ENCODE measurements at regions not wholly inside any gene's neighbourhood (a gene's known extent, or its start where the extent isn't known, plus 50 kb on each side); places are given as distances from the start of the nearest gene placed in this dataset.
"Not testable (repeated sequence)": the region's sequence is repeated elsewhere in the genome, so short reads cannot be mapped to it uniquely, and the experiment has no call there.

GRCh38 chr5:122656160-122656559 lies 118.7 kb upstream of the SNX2 start:
- no peak for DNase-seq (ENCODE audit: low read depth, low spot score)
- no peak overlapping the region for H3K4me3 ChIP-seq (ENCODE audit: low read length)

- no peak overlapping the region for H3K4me3 ChIP-seq (ENCODE audit: low read length)
- no peak for DNase-seq (ENCODE audit: low read depth, low spot score)
These were observed 118.3 kb upstream of the SNX2 start for GRCh38 chr5:122656577-122656976.

GRCh38 chr5:122661496-122662180 lies 113.2 kb upstream of the SNX2 start:
- DNase-seq (ENCODE audit: low read depth, low spot score) = no peak
- H3K4me3 ChIP-seq (ENCODE audit: low read length) = no peak overlapping the region

- H3K4me3 ChIP-seq (ENCODE audit: low read length) = no peak overlapping the region
- DNase-seq (ENCODE audit: low read depth, low spot score) = no peak
These were observed 109.8 kb upstream of the SNX2 start for GRCh38 chr5:122665051-122665450.

- no peak for DNase-seq (ENCODE audit: low read depth, low spot score)
- H3K4me3 ChIP-seq (ENCODE audit: low read length) = no peak overlapping the region
These were observed 106.3 kb upstream of the SNX2 start for GRCh38 chr5:122668552-122668951.

GRCh38 chr5:122669709-122670108 lies 105.2 kb upstream of the SNX2 start:
- not testable (repeated sequence) for H3K4me3 ChIP-seq (ENCODE audit: low read length); DNase-seq (ENCODE audit: low read depth, low spot score)

GRCh38 chr5:122673343-122673742 lies 101.5 kb upstream of the SNX2 start:
- DNase-seq (ENCODE audit: low read depth, low spot score) = no peak
- H3K4me3 ChIP-seq (ENCODE audit: low read length) = no peak overlapping the region

- no peak for DNase-seq (ENCODE audit: low read depth, low spot score)
- no peak overlapping the region for H3K4me3 ChIP-seq (ENCODE audit: low read length)
These were observed 100.5 kb upstream of the SNX2 start for GRCh38 chr5:122674385-122674784.

GRCh38 chr5:122680623-122681350 lies 94.1 kb upstream of the SNX2 start:
- no peak overlapping the region for H3K4me3 ChIP-seq (ENCODE audit: low read length)
- no peak for DNase-seq (ENCODE audit: low read depth, low spot score)

- H3K4me3 ChIP-seq (ENCODE audit: low read length) = no peak overlapping the region
- DNase-seq (ENCODE audit: low read depth, low spot score) = no peak
These were observed 91.2 kb upstream of the SNX2 start for GRCh38 chr5:122683631-122684030.

- no peak for DNase-seq (ENCODE audit: low read depth, low spot score)
- H3K4me3 ChIP-seq (ENCODE audit: low read length) = no peak overlapping the region
These were observed 84.6 kb upstream of the SNX2 start for GRCh38 chr5:122690266-122690665.

GRCh38 chr5:122691931-122692330 lies 82.9 kb upstream of the SNX2 start:
- no peak overlapping the region for H3K4me3 ChIP-seq (ENCODE audit: low read length)
- no peak for DNase-seq (ENCODE audit: low read depth, low spot score)

GRCh38 chr5:122693963-122694362 lies 80.9 kb upstream of the SNX2 start:
- no peak for DNase-seq (ENCODE audit: low read depth, low spot score)
- no peak overlapping the region for H3K4me3 ChIP-seq (ENCODE audit: low read length)

- DNase-seq (ENCODE audit: low read depth, low spot score) = no peak
- no peak overlapping the region for H3K4me3 ChIP-seq (ENCODE audit: low read length)
These were observed 80.0 kb upstream of the SNX2 start for GRCh38 chr5:122694884-122695283.

- not testable (repeated sequence) for H3K4me3 ChIP-seq (ENCODE audit: low read length); DNase-seq (ENCODE audit: low read depth, low spot score)
These were observed 78.1 kb upstream of the SNX2 start for GRCh38 chr5:122696735-122697134.

GRCh38 chr5:122697191-122697590 lies 77.7 kb upstream of the SNX2 start:
- no peak for DNase-seq (ENCODE audit: low read depth, low spot score)
- no peak overlapping the region for H3K4me3 ChIP-seq (ENCODE audit: low read length)

- no peak overlapping the region for H3K4me3 ChIP-seq (ENCODE audit: low read length)
- DNase-seq (ENCODE audit: low read depth, low spot score) = no peak
These were observed 75.7 kb upstream of the SNX2 start for GRCh38 chr5:122699201-122699600.

- no peak for DNase-seq (ENCODE audit: low read depth, low spot score)
These were observed 73.0 kb upstream of the SNX2 start for GRCh38 chr5:122701640-122702523.

GRCh38 chr5:122702524-122702875 lies 72.4 kb upstream of the SNX2 start:
- no peak for DNase-seq (ENCODE audit: low read depth, low spot score)
- H3K4me3 ChIP-seq (ENCODE audit: low read length) = no peak overlapping the region

More at GRCh38 chr5:122701640-122702523, 73.0 kb upstream of the SNX2 start:
- H3K4me3 ChIP-seq (ENCODE audit: low read length) = no peak overlapping the region

- H3K4me3 ChIP-seq (ENCODE audit: low read length) = no peak overlapping the region
- no peak for DNase-seq (ENCODE audit: low read depth, low spot score)
These were observed 71.7 kb upstream of the SNX2 start for GRCh38 chr5:122703203-122703602.

Measured in Jurkat, Clone E6-1 (cell line).